ENCODE measurements at regions not wholly inside any gene's neighbourhood (a gene's known extent, or its start where the extent isn't known, plus 50 kb on each side); places are given as distances from the start of the nearest gene placed in this dataset.

DNA sequence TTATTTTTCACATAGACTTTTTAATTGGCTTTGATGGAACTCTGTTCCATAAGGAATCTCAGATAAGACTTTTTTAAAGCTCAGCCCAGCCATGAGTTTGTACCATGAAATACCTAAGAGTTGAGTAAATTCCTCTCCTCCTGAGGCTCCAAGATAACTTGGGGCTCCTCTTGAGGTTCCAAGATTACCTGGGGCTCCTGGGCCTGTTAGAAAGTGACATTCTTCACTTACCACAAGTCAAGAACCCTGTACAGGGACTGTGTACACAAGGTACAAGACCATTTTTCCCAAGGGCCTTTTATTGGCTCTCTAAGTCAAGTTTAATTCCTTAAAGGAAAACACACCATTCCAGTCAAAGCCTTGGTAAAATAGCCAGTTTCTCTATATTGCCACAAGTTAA, 111.3 kb upstream of the PRR20G start:
- peaks cover 0 to 2% (median 0%) of the 10 kb centered on the region in 7 donors for H3K9me3 Mint-ChIP-seq
- H3K27me3 Mint-ChIP-seq: peaks cover 15% of the 10 kb centered on the region
- H3K4me1 ChIP-seq (ENCODE audit: control insufficient read depth, insufficient read depth, low read length, poor library complexity, severe bottlenecking): no peaks in the 10 kb centered on the region
- no peaks in the 10 kb centered on the region for H3K4me1 Mint-ChIP-seq
- H3K27ac Mint-ChIP-seq: no peak overlapping the region
- H3K36me3 Mint-ChIP-seq: no peaks in the 10 kb centered on the region
- no peak for ATAC-seq (ENCODE audit: low read depth in 2 of 2)
- no peaks in the 10 kb centered on the region for H3K9me3 ChIP-seq (ENCODE audit: control insufficient read depth in 2 of 2, low read length in 2 of 2)
- H3K36me3 ChIP-seq (ENCODE audit: control insufficient read depth, insufficient read depth, low read length): no peaks in the 10 kb centered on the region
- H3K4me3 Mint-ChIP-seq: no peak overlapping the region
- no peak for DNase-seq
- no peak overlapping the region for H3K27ac ChIP-seq (ENCODE audit: insufficient read depth, low read length, poor library complexity, severe bottlenecking)
- no peak overlapping the region for H3K4me3 ChIP-seq (ENCODE audit: low read depth, low read length)
- H3K27me3 ChIP-seq (ENCODE audit: control insufficient read depth, insufficient read depth, low read length): no peaks in the 10 kb centered on the region

DNA sequence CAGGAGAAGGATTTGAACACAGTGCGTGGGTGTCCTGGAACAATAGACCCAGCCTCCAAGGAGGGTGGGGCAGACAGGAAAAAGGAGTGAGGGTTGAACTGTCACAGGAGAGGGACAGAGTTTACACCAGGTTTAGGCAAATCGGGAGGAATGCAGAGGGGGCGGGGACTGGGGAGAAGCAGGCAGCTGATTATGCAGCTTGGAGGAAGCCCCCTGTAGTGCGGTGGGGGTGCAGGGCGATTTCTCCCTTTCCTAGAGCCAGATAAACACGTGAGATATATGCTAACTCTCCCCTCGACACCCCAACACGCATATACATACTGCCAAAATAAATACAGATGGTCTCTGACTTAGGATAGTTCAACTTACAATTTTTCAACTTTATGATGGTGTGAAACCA, 108.6 kb upstream of the PRR20G start:
- Mint-ChIP-seq H3K4me3 (no peak overlapping the region), H3K27ac (no peak overlapping the region), H3K36me3 (no peaks in the 10 kb centered on the region), H3K9me3 (peaks cover 0 to 3% (median 0%) of the 10 kb centered on the region in 7 donors), H3K27me3 (peaks cover 11% of the 10 kb centered on the region), H3K4me1 (no peaks in the 10 kb centered on the region)
- Histone ChIP-seq H3K4me1 (ENCODE audit: control insufficient read depth, insufficient read depth, low read length, poor library complexity, severe bottlenecking) (no peaks in the 10 kb centered on the region), H3K4me3 (ENCODE audit: low read depth, low read length) (no peak overlapping the region), H3K27me3 (ENCODE audit: control insufficient read depth, insufficient read depth, low read length) (no peaks in the 10 kb centered on the region), H3K9me3 (ENCODE audit: control insufficient read depth in 2 of 2, low read length in 2 of 2) (no peaks in the 10 kb centered on the region), H3K27ac (ENCODE audit: insufficient read depth, low read length, poor library complexity, severe bottlenecking) (no peak overlapping the region), H3K36me3 (ENCODE audit: control insufficient read depth, insufficient read depth, low read length) (no peaks in the 10 kb centered on the region)
- DNase-seq: no peak
- no peak for ATAC-seq (ENCODE audit: low read depth in 2 of 2)

DNA sequence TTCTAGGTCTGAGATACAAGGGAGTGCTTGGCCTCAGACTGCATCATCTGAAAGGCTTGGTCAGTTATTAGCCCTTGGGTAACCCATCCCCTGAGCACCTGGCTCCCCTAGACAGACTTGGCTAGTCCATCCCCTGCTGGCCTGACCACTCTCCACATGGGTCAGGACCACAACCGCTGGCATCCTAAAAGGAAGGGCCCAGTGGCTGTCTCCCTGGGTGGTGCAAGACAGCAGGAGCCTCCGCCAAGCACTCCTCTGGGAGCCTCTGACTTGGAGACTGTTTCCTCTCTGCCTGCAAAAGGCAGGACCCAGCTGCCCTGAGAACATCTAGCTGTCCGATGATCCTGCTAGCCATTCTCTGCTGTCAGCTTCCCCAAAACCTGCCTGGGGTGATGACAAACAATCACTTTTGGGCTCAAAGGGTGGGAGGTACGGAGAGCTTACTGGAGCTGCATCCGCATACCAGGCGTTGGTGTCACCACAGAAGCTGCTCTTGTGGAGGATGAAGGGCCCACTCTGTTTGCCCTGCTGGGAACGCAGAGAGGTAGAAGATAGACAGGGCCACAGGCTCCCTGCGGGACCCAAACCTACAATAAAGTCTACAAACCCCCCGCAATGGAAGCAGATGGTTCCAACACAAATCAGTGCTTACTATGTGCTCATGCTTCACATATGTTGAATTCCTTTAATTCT, 108.0 kb upstream of the PRR20G start:
- H3K27ac Mint-ChIP-seq: no peak overlapping the region
- Histone ChIP-seq H3K4me1 (ENCODE audit: control insufficient read depth, insufficient read depth, low read length, poor library complexity, severe bottlenecking) (no peaks in the 10 kb centered on the region), H3K9me3 (ENCODE audit: control insufficient read depth in 2 of 2, low read length in 2 of 2) (no peaks in the 10 kb centered on the region), H3K36me3 (ENCODE audit: control insufficient read depth, insufficient read depth, low read length) (no peaks in the 10 kb centered on the region), H3K27me3 (ENCODE audit: control insufficient read depth, insufficient read depth, low read length) (no peaks in the 10 kb centered on the region), H3K27ac (ENCODE audit: insufficient read depth, low read length, poor library complexity, severe bottlenecking) (no peak overlapping the region), H3K4me3 (ENCODE audit: low read depth, low read length) (no peak overlapping the region)
- DNase-seq (no peak), ATAC-seq (ENCODE audit: low read depth in 2 of 2) (no peak)
- H3K36me3 Mint-ChIP-seq: no peaks in the 10 kb centered on the region
- no peaks in the 10 kb centered on the region for H3K4me1 Mint-ChIP-seq
- no peak overlapping the region for H3K4me3 Mint-ChIP-seq
- H3K9me3 Mint-ChIP-seq: peaks cover 0 to 3% (median 0%) of the 10 kb centered on the region in 7 donors
- peaks cover 11% of the 10 kb centered on the region for H3K27me3 Mint-ChIP-seq

DNA sequence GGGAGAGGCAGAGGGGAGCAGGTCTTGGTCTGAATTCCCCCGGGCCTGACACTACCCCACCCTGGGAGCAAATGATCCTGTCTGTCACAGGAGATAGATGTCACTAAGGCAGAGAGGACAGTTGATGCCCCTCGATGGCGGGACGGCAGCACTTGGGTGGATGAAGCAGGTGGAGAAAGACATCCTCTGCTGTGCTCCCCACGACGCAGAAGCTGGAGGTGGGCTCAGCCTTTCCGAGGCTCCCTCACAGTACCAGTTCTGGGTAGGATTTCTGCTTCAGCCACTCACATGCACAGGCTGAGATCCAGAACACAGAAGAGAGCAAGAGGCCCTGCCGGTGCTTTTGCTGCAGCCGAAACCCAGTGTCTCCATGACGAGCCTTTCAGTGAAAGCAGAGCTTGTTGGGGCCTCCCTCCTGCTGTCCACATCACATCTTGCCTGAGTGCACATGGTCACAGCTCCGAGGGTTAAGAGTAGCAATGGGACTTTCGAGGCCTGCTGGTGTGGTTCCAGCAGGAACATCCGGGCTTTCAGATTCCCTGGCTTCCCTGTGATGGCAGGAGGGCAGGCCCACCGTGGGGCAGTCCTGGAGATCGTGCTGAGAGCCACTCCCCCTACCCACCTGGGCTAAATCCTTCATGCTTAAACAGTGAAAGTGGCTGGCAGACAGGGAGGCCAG, 107.3 kb upstream of the PRR20G start:
- Mint-ChIP-seq H3K4me3 (no peak overlapping the region), H3K27ac (no peak overlapping the region), H3K4me1 (no peaks in the 10 kb centered on the region), H3K36me3 (no peaks in the 10 kb centered on the region), H3K9me3 (peaks cover 0 to 3% (median 0%) of the 10 kb centered on the region in 7 donors), H3K27me3 (peaks cover 8% of the 10 kb centered on the region)
- Histone ChIP-seq H3K27me3 (ENCODE audit: control insufficient read depth, insufficient read depth, low read length) (no peaks in the 10 kb centered on the region), H3K9me3 (ENCODE audit: control insufficient read depth in 2 of 2, low read length in 2 of 2) (no peaks in the 10 kb centered on the region), H3K4me1 (ENCODE audit: control insufficient read depth, insufficient read depth, low read length, poor library complexity, severe bottlenecking) (no peaks in the 10 kb centered on the region), H3K27ac (ENCODE audit: insufficient read depth, low read length, poor library complexity, severe bottlenecking) (no peak overlapping the region), H3K36me3 (ENCODE audit: control insufficient read depth, insufficient read depth, low read length) (no peaks in the 10 kb centered on the region), H3K4me3 (ENCODE audit: low read depth, low read length) (no peak overlapping the region)
- DNase-seq (no peak), ATAC-seq (ENCODE audit: low read depth in 2 of 2) (no peak)

DNA sequence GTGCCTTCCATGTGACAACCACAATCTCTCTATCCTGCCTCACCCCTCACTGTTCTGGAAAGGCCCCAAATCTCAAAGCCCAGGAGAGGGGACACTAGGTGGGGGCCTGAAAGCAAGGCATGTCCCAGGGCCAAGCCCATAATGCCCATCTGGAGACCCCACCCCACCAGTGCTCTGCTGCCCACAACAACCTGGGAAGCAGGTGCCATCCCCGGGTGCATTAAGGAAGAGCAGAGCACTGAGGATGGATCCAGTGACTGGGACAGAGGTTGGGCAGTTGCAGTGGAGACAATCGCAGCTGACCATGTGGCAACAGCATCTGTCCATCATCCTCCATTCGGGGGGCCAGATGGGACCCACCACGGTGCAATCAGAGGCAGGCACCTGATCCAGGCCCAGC, 106.2 kb upstream of the PRR20G start:
- Histone ChIP-seq H3K36me3 (ENCODE audit: control insufficient read depth, insufficient read depth, low read length) (no peaks in the 10 kb centered on the region), H3K4me3 (ENCODE audit: low read depth, low read length) (no peak overlapping the region), H3K27me3 (ENCODE audit: control insufficient read depth, insufficient read depth, low read length) (no peaks in the 10 kb centered on the region), H3K4me1 (ENCODE audit: control insufficient read depth, insufficient read depth, low read length, poor library complexity, severe bottlenecking) (no peaks in the 10 kb centered on the region), H3K27ac (ENCODE audit: insufficient read depth, low read length, poor library complexity, severe bottlenecking) (no peak overlapping the region), H3K9me3 (ENCODE audit: control insufficient read depth in 2 of 2, low read length in 2 of 2) (no peaks in the 10 kb centered on the region)
- no peak overlapping the region for H3K4me3 Mint-ChIP-seq
- DNase-seq (no peak), ATAC-seq (ENCODE audit: low read depth in 2 of 2) (no peak)
- no peaks in the 10 kb centered on the region for H3K36me3 Mint-ChIP-seq
- no peaks in the 10 kb centered on the region for H3K4me1 Mint-ChIP-seq
- H3K9me3 Mint-ChIP-seq: peaks cover 0 to 3% (median 0%) of the 10 kb centered on the region in 7 donors
- no peak overlapping the region for H3K27ac Mint-ChIP-seq
- peaks cover 8% of the 10 kb centered on the region for H3K27me3 Mint-ChIP-seq

DNA sequence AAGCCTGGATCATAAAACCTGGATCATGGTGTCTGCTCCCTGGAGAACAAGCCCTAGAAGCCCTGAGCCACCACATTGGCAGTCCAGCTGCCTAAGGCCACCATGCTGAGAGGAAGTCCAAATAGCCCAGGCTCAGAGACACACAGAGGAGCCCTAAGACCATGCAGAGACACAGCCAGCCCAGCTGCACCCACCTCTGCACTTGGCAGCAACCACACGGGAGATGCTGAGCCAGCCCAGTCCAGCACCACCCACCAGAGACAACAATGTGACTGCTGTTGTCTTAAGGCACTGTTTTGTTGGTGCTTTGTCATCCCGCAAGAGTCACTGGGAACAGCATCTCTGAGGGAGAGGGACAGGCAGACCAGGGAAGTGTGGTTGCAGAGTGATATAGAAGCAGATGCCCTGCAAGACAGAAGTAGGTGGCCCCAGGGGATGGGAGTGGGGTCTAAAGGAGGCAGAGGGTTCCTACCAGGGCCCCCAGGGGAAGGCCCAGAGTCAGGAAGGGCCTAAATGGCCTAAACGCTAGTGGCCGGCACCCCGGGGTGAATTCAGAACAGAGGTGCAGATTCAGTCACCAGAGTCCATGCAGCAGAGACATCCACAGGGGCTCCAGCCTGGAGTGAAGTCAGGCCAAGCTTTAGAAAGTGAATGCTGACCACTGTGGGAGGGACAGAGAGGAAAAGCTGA, 105.4 kb upstream of the PRR20G start:
- Histone ChIP-seq H3K27me3 (ENCODE audit: control insufficient read depth, insufficient read depth, low read length) (no peaks in the 10 kb centered on the region), H3K27ac (ENCODE audit: insufficient read depth, low read length, poor library complexity, severe bottlenecking) (no peak overlapping the region), H3K9me3 (ENCODE audit: control insufficient read depth in 2 of 2, low read length in 2 of 2) (no peaks in the 10 kb centered on the region), H3K4me3 (ENCODE audit: low read depth, low read length) (no peak overlapping the region), H3K36me3 (ENCODE audit: control insufficient read depth, insufficient read depth, low read length) (no peaks in the 10 kb centered on the region), H3K4me1 (ENCODE audit: control insufficient read depth, insufficient read depth, low read length, poor library complexity, severe bottlenecking) (no peaks in the 10 kb centered on the region)
- no peaks in the 10 kb centered on the region for H3K4me1 Mint-ChIP-seq
- H3K27ac Mint-ChIP-seq: no peak overlapping the region
- no peaks in the 10 kb centered on the region for H3K36me3 Mint-ChIP-seq
- ATAC-seq (ENCODE audit: low read depth in 2 of 2): no peak
- H3K27me3 Mint-ChIP-seq: peaks cover 9% of the 10 kb centered on the region
- H3K4me3 Mint-ChIP-seq: no peak overlapping the region
- DNase-seq: no peak
- peaks cover 0 to 3% (median 0%) of the 10 kb centered on the region in 7 donors for H3K9me3 Mint-ChIP-seq

DNA sequence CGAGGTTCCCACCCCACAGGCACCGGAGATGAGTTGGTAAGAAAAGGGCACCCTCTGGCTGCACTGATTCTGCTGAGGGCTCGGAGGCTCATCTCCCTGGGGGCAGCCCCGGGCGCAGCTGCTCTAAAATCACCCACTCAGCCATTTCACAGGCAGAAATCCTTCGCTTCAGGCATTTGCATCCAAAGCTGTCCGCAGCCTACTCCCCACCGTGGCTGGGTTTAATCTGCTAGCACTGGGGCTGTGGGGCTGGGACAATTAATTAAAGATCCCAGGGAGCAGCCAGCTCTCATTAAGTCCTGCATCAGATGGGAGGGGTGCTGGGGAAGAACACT, 104.3 kb upstream of the PRR20G start:
- peaks cover 11% of the 10 kb centered on the region for H3K27me3 Mint-ChIP-seq
- Histone ChIP-seq H3K27me3 (ENCODE audit: control insufficient read depth, insufficient read depth, low read length) (no peaks in the 10 kb centered on the region), H3K9me3 (ENCODE audit: control insufficient read depth in 2 of 2, low read length in 2 of 2) (no peaks in the 10 kb centered on the region), H3K4me1 (ENCODE audit: control insufficient read depth, insufficient read depth, low read length, poor library complexity, severe bottlenecking) (no peaks in the 10 kb centered on the region), H3K27ac (ENCODE audit: insufficient read depth, low read length, poor library complexity, severe bottlenecking) (no peak overlapping the region), H3K4me3 (ENCODE audit: low read depth, low read length) (no peak overlapping the region), H3K36me3 (ENCODE audit: control insufficient read depth, insufficient read depth, low read length) (no peaks in the 10 kb centered on the region)
- H3K9me3 Mint-ChIP-seq: peaks cover 0 to 3% (median 0%) of the 10 kb centered on the region in 7 donors
- no peaks in the 10 kb centered on the region for H3K4me1 Mint-ChIP-seq
- no peak overlapping the region for H3K4me3 Mint-ChIP-seq
- ATAC-seq (ENCODE audit: low read depth in 2 of 2) (no peak), DNase-seq (no peak)
- no peak overlapping the region for H3K27ac Mint-ChIP-seq
- H3K36me3 Mint-ChIP-seq: no peaks in the 10 kb centered on the region

Data from CD4-positive, CD25-positive, alpha-beta regulatory T cell (primary cell).